T-helper 17 cell (primary cell): ENCODE measurements at regions not wholly inside any gene's neighbourhood (a gene's known extent, or its start where the extent isn't known, plus 50 kb on each side); places are given as distances from the start of the nearest gene placed in this dataset.

Experiments used
- ATAC-seq: fragments of 150-1000 bp; cut with Tn5 transposase; 2 replicates; pipeline ENCODE4 v1.10.0; 2021; ENCODE audit warnings: mild to moderate bottlenecking, moderate library complexity
- DNase-seq, 3 donors: peaks; one replicate each; pipeline versions ENCODE4 v3.0.0 to v3.0.0-alpha.2; 2020 to 2021
- H3K9me3 ChIP-seq: one replicate; pipeline ENCODE4 v1.7.0; 2013; ENCODE audit warnings: low read length, mild to moderate bottlenecking; ENCODE audit not compliant: control insufficient read depth, poor library complexity, severe bottlenecking
- H3K27ac Mint-ChIP-seq: one replicate; pipeline ENCODE4 v1.8.0; 2022; ENCODE audit warnings: mild to moderate bottlenecking, moderate library complexity, mixed read lengths
- H3K27me3 Mint-ChIP-seq: one replicate; pipeline ENCODE4 v1.8.0; 2022; ENCODE audit warnings: mixed read lengths
- H3K36me3 Mint-ChIP-seq: one replicate; pipeline ENCODE4 v1.8.0; 2022; ENCODE audit warnings: low read depth, mixed read lengths
- H3K4me1 Mint-ChIP-seq: one replicate; pipeline ENCODE4 v1.8.0; 2022; ENCODE audit warnings: mild to moderate bottlenecking, mixed read lengths
- H3K4me3 Mint-ChIP-seq: one replicate; pipeline ENCODE4 v1.8.0; 2022; ENCODE audit warnings: mild to moderate bottlenecking, moderate library complexity, mixed read lengths

DNA sequence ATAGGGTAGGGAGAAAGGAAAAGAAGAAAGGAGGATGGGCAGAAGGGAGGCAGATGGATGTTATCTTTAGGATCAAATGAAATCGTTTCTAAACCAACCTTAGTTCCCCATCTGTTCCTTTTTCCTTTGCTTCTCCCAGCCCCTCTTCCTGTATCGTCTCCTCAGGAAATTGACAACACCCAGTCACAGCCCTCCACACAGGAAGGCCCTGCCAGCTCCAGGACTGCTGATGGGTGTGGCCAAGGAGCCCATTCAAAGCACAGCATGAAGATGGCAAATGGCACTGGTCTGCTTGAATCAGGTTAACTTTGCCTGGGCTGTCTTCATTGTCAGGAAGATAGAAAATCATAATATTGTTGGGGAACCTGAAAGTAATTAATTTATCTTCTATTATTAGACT, 164.8 kb downstream of the C11orf87 start:
- ATAC-seq (no peak), DNase-seq (no peak)
- no peaks in the 10 kb centered on the region for H3K4me1 Mint-ChIP-seq
- H3K27me3 Mint-ChIP-seq, result no peaks in the 10 kb centered on the region
- H3K36me3 Mint-ChIP-seq, result no peaks in the 10 kb centered on the region
- no peak overlapping the region for H3K4me3 Mint-ChIP-seq
- H3K27ac Mint-ChIP-seq, result no peak overlapping the region
- no peaks in the 10 kb centered on the region for H3K9me3 ChIP-seq

DNA sequence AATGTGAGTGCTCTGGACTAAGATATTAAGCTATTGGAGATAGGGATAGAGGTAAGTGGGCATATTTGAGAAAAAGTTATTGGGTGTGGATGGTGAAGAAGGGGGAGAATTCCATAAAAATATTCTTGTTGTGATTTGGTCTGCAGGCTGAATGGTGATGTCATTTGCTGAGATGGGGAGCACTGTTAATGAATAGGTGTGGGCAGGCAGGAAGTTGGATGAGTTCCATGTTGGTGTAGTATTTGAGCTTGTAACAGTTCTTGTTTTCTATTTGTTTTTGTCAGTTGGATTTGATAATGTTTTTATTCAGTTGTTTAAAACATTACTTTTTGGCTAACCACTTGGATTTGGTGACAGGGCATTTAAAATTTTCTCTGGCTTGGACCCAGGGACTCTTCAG, 168.8 kb downstream of the C11orf87 start:
- Mint-ChIP-seq H3K36me3 (no peaks in the 10 kb centered on the region), H3K27ac (no peak overlapping the region), H3K27me3 (no peaks in the 10 kb centered on the region), H3K4me3 (no peak overlapping the region), H3K4me1 (no peaks in the 10 kb centered on the region)
- DNase-seq, result no peak
- no peaks in the 10 kb centered on the region for H3K9me3 ChIP-seq
- ATAC-seq, result no peak

DNA sequence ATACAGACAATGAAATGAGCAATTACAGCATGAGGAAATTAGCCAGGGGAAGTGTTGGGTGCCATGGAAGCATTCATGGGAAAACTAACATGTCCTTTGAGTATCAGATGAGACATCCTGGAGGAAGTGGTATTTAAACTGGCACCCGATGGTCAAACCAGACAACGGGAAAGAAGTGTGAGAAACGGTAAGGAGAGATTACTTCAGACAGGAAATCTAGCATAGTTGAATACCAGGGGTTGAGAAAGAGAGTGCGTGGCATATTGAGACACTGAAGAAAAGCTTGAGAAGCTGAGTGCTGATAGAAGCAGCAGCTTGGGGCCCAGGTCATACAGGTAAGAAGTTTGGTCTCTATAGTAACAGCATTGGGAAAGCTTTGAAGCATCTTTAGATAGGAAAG, 175.3 kb downstream of the C11orf87 start:
- DNase-seq (no peak), ATAC-seq (no peak)
- H3K9me3 ChIP-seq, result no peaks in the 10 kb centered on the region
- Mint-ChIP-seq H3K27me3 (no peaks in the 10 kb centered on the region), H3K36me3 (no peaks in the 10 kb centered on the region), H3K4me1 (no peaks in the 10 kb centered on the region), H3K4me3 (no peak overlapping the region), H3K27ac (no peak overlapping the region)

DNA sequence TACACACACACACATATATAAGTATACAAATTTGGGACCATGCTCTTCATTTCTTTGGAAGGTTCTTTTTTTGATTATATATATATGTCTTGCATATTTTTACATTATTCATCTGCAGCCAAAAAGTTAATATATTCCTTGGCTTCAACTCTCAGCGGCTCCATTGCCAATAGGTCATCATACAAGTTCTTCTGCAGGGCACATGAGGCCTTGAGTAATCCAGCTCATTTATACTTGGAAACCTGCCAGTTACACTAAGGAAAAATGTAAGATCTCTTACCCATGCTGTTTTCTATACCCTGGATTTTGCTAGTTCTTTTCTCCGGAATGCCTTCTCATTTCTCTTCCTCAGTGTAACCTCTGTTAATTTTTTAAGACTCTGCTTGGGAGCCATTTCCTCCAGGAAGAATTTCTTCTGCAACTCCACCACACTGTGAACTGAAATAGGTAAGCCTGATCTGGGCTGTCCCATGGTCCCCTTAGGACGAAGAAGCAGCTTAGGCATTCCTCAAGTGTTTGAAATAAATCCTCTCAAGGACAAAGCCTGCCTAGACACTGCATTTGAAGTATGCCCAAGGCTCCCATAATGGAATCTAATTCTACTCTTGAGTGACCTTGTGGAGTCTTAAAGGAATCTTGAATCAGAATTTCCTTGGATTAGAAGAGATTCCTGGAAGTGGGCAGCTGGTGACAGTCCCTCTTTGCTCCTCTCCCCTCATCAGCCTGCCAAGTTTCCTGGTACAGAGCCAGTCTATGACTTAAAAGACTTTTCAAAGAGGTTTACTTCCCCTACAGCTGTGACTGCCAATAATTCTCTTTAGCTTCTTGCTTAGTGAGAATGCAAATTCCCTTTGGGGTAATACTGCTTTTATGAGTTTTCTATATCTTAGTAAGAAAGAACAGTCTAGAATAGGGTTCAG, 182.8 kb downstream of the C11orf87 start:
- DNase-seq (no peak), ATAC-seq (no peak)
- Mint-ChIP-seq H3K4me1 (no peaks in the 10 kb centered on the region), H3K4me3 (no peak overlapping the region), H3K27me3 (no peaks in the 10 kb centered on the region), H3K27ac (no peak overlapping the region), H3K36me3 (no peaks in the 10 kb centered on the region)
- H3K9me3 ChIP-seq, result peaks cover 2% of the 10 kb centered on the region

DNA sequence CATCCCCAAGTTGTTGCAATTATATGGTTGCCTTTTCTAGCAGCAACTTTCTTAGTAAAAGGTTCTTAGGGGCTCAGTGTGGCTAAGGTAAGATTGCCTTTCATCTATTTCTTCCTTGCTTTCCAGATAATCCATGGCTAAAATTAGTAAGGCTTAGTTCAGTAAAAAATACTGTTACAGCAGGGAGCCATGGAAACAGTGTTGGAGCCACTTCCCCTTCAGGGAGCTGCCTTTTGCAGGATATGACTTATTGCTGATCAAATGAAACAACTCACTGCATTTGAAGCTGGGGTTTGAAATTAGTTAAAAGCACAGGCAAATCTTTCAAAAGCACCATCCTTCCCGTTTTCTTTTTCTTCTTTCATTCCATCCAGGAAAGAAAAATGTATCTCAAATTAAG, 184.3 kb downstream of the C11orf87 start:
- Mint-ChIP-seq H3K4me1 (no peaks in the 10 kb centered on the region), H3K36me3 (no peaks in the 10 kb centered on the region), H3K4me3 (no peak overlapping the region), H3K27ac (no peak overlapping the region), H3K27me3 (no peaks in the 10 kb centered on the region)
- DNase-seq (no peak), ATAC-seq (no peak)
- peaks cover 2% of the 10 kb centered on the region for H3K9me3 ChIP-seq

DNA sequence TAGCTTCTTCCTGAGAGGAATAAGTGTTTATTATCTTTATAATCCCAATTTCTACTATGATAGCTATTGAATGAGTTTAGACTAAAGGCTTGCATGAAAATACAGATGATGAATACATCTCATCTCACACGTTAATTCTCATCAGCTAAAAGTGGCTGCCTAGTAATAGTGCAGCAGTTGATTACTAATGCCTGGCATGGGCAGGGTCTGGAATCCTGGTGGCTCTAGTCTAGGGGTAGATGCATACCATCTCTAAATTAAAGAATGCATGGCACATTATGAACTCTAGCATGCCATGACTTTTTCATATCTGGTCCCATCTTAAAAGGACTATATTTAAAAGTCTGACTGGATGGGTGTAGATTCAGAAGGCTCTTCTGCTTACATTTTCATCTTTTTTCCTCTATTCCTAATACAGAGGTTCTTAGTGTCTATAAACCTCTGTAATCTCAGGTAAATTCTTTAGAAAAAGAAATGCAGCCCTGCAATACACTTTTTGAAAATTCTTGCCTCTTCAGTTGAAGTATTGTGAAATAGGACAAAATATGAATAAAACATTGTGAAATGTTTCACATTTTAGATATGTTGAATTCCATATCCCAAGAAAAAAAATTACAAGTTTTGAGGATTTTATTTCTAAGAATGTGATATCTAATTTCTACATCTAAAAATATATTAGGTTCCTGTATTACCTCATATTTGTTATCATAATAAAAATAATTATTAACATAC, 187.6 kb downstream of the C11orf87 start:
- ATAC-seq (no peak), DNase-seq (no peak)
- no peak overlapping the region for H3K4me3 Mint-ChIP-seq
- no peak overlapping the region for H3K27ac Mint-ChIP-seq
- H3K36me3 Mint-ChIP-seq, result no peaks in the 10 kb centered on the region
- H3K27me3 Mint-ChIP-seq, result no peaks in the 10 kb centered on the region
- no peaks in the 10 kb centered on the region for H3K4me1 Mint-ChIP-seq
- peaks cover 2% of the 10 kb centered on the region for H3K9me3 ChIP-seq

DNA sequence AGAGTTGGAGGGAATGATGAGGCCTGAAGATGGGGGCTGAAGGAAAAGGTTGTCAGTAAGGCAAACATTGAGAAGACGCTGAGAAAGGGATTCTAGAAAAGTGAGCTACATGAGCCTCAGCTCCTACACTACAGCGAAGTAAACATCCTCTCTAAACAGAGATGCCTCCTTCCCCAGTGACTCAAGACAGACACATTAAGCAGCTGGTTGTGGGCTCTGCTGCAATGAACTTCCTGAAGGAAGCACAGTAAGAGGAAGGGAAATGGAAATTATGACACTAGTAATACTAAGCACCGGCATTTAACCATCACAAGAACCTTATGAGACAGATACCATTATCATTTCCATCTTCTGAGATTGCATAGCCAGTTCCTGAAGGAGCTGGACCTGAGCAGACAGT, 190.5 kb downstream of the C11orf87 start:
- Mint-ChIP-seq H3K36me3 (no peaks in the 10 kb centered on the region), H3K4me3 (no peak overlapping the region), H3K27ac (no peak overlapping the region), H3K27me3 (no peaks in the 10 kb centered on the region), H3K4me1 (no peaks in the 10 kb centered on the region)
- no peak for ATAC-seq
- no peak for DNase-seq
- H3K9me3 ChIP-seq, result no peaks in the 10 kb centered on the region

DNA sequence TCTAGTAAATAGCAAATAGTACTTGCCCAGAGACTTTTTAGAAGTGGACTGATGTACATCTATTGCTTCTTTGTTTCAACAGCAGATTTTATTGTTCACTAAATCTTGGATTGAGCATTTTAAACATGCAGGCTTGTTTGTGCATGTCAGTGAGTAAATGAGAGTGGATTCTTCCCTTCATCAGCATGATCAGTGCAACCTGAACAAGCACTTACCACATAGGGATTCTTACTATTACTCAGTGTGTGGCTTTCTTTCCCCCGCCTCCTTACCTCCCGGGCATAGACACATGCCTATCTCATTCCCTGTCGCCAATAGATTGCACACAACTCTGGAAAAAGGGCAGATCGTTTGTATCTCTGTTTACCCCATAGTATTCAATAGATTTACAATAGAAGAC, 197.5 kb downstream of the C11orf87 start:
- Mint-ChIP-seq H3K4me1 (no peaks in the 10 kb centered on the region), H3K27ac (no peak overlapping the region), H3K4me3 (no peak overlapping the region), H3K27me3 (no peaks in the 10 kb centered on the region), H3K36me3 (no peaks in the 10 kb centered on the region)
- DNase-seq (no peak), ATAC-seq (no peak)
- H3K9me3 ChIP-seq, result no peaks in the 10 kb centered on the region

DNA sequence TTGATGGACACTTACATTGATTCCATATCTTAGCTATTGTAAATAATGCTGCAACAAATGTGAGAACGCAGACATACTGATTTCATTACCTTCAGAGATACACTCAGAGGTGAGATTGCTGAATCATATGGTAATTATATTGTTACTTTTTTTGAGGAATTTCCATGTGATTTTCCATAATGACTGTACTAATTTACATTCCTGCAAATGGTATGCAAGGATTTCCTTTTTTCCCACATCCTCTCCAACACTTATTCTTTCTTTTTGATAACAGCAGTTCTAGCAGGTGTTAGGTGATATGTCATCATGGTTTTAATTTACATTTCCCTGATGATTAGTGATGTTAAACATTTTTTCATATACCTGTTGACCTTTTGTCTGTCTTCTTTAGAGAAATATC, 207.7 kb downstream of the C11orf87 start:
- no peak overlapping the region for H3K4me3 Mint-ChIP-seq
- H3K9me3 ChIP-seq, result no peaks in the 10 kb centered on the region
- H3K27me3 Mint-ChIP-seq, result no peaks in the 10 kb centered on the region
- no peak overlapping the region for H3K27ac Mint-ChIP-seq
- ATAC-seq (no peak), DNase-seq (no peak)
- no peaks in the 10 kb centered on the region for H3K4me1 Mint-ChIP-seq
- H3K36me3 Mint-ChIP-seq, result no peaks in the 10 kb centered on the region

DNA sequence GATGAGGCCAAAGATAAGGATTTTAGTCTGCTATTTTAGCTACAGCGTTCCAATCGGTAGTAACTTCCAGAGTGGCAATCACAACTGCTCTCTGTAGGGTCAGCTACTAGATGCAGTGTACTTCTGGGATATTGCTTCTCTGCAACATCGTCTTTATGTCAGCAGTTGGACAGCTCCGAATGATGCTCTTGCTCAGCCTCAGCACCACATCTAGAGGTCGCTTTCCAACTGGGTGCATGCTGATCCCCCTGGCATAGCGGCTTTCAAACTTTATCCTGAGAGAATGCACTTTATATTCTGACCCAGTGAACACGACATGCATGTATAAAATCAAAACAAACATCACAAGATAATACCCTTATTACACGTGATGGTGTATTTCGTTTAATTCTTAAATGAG, 219.6 kb downstream of the C11orf87 start:
- DNase-seq (no peak), ATAC-seq (no peak)
- Mint-ChIP-seq H3K27me3 (no peaks in the 10 kb centered on the region), H3K4me3 (no peak overlapping the region), H3K27ac (no peak overlapping the region), H3K4me1 (no peaks in the 10 kb centered on the region), H3K36me3 (no peaks in the 10 kb centered on the region)
- no peaks in the 10 kb centered on the region for H3K9me3 ChIP-seq

DNA sequence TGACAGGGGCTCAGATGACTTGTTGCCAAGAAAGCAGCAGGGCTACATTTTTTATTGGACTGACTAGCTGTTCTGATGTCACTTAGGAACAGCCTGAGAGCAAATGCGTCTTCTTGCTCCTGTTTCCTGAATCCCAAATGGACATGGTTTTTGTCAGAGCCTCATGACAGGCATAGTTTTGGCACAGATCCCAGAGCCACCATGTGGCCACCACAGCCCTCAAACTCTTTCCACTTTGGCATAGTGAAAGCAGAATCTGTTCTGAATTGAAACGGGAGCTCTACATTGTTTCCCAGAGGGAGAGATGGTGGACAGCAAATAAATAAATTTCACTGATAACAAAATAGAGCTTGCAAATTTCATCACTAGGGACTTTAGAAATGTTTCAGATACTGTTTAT, 222.2 kb downstream of the C11orf87 start:
- H3K9me3 ChIP-seq, result no peaks in the 10 kb centered on the region
- H3K36me3 Mint-ChIP-seq, result no peaks in the 10 kb centered on the region
- H3K27ac Mint-ChIP-seq, result no peak overlapping the region
- no peaks in the 10 kb centered on the region for H3K4me1 Mint-ChIP-seq
- no peaks in the 10 kb centered on the region for H3K27me3 Mint-ChIP-seq
- H3K4me3 Mint-ChIP-seq, result no peak overlapping the region
- ATAC-seq, result no peak
- DNase-seq, result no peak

DNA sequence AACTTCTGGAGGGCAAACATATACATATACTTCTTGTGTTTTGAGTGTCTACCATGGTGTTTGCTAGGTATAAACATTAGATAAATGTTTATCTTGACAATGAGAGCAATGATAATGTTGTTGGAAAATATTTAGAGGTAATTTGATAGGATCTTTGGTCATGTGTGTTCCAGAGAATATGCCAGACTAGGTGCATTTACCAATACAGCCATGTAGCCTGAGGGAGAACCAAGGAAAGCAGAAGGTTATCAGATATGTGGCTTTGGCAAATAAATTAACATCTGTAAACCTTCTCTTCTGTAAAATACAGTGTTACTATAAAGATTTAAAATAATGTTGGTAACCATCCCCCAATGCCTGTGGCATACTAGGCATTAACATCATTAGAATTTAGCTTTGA, 226.8 kb downstream of the C11orf87 start:
- H3K36me3 Mint-ChIP-seq, result no peaks in the 10 kb centered on the region
- no peak for DNase-seq
- H3K4me3 Mint-ChIP-seq, result no peak overlapping the region
- H3K27ac Mint-ChIP-seq, result no peak overlapping the region
- H3K4me1 Mint-ChIP-seq, result no peaks in the 10 kb centered on the region
- ATAC-seq, result no peak
- H3K27me3 Mint-ChIP-seq, result no peaks in the 10 kb centered on the region
- H3K9me3 ChIP-seq, result no peaks in the 10 kb centered on the region

DNA sequence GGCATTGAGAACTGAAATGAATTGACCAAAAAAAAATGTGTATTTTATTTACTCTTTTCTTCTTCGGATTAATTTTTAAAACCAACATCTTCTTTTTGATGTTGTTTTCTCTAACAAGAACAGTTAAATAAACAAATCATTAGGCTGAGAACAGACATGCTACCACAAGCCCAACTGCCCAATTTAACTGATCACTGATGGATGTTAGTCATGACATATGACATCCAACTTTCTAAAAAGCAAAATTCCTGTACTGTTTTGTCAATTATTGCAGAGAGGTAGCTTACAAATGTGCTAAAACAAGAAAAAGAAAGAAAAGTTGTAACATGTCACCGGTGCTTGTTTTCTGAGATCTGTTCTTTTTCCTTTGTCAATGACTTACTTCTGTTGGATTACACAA, 232.1 kb downstream of the C11orf87 start:
- H3K4me3 Mint-ChIP-seq, result no peak overlapping the region
- DNase-seq (no peak), ATAC-seq (no peak)
- no peaks in the 10 kb centered on the region for H3K9me3 ChIP-seq
- H3K27me3 Mint-ChIP-seq, result no peaks in the 10 kb centered on the region
- H3K27ac Mint-ChIP-seq, result no peak overlapping the region
- no peaks in the 10 kb centered on the region for H3K4me1 Mint-ChIP-seq
- H3K36me3 Mint-ChIP-seq, result no peaks in the 10 kb centered on the region

DNA sequence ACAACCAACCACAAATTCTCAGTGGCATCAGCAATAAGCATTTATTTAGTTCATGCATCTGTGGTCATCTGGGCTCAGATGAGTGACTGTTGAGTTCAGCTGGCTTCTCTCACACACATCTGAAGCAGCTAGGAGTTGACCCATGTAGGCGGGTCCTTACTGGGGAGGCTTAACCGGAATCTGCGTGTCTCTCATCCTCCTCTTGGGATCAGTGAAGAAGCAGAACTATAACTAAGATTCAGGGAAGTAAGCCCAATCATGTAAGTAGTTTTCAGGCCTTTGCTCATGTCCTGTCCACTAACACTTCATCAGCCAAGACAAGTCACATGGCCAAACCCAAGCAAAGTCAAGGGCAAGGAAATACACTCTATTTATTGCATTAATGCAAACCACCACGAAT, 236.2 kb downstream of the C11orf87 start:
- H3K4me3 Mint-ChIP-seq, result no peak overlapping the region
- H3K27me3 Mint-ChIP-seq, result no peaks in the 10 kb centered on the region
- H3K36me3 Mint-ChIP-seq, result no peaks in the 10 kb centered on the region
- no peak for DNase-seq
- H3K27ac Mint-ChIP-seq, result no peak overlapping the region
- no peaks in the 10 kb centered on the region for H3K4me1 Mint-ChIP-seq
- ATAC-seq, result no peak
- no peaks in the 10 kb centered on the region for H3K9me3 ChIP-seq
